GM21381 (cell line): ENCODE measurements at regions not wholly inside any gene's neighbourhood (a gene's known extent, or its start where the extent isn't known, plus 50 kb on each side); places are given as distances from the start of the nearest gene placed in this dataset.

Experiments
- ATAC-seq: cut with Tn5 transposase; IDR thresholded peaks from one replicate; pipeline ENCODE4 v1.9.1; 2021; ENCODE audit warnings: mild to moderate bottlenecking, moderate library complexity; ENCODE audit not compliant: unreplicated experiment

- no peak for ATAC-seq
Observed at GRCh38 chr2:59560769-59561168, 992.7 kb downstream of the BCL11A start.

GRCh38 chr2:59540864-59541263 is 1012.6 kb downstream of the BCL11A start:
- ATAC-seq = no peak

GRCh38 chr2:59538398-59538911 is 1015.0 kb downstream of the BCL11A start:
- no peak for ATAC-seq

- no peak for ATAC-seq
Observed at GRCh38 chr2:59532808-59533207, 1020.6 kb downstream of the BCL11A start.

DNA sequence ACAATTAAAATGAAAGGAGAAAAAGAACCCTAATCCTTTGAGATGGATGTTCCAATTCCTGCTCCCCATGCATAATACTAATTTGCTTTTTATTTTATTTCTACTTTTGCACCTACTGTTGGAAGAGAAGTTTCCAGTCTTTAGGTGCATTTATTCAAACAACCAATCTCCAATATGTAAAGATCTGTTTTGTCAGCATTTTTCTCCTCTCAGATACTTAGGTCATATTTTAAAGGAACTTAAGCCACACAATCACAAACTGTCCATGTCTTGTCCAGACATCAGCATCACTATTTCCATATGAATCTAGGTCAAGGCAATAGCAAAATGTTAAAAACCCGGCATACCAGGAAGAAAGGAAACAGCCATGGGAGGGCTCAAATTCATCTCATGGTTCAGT is 1023.2 kb downstream of the BCL11A start:
- no peak for ATAC-seq

- no peak for ATAC-seq
Observed at GRCh38 chr2:59529726-59530125, 1023.7 kb downstream of the BCL11A start.

- no peak for ATAC-seq
Observed at GRCh38 chr2:59528525-59528924, 1024.9 kb downstream of the BCL11A start.

DNA sequence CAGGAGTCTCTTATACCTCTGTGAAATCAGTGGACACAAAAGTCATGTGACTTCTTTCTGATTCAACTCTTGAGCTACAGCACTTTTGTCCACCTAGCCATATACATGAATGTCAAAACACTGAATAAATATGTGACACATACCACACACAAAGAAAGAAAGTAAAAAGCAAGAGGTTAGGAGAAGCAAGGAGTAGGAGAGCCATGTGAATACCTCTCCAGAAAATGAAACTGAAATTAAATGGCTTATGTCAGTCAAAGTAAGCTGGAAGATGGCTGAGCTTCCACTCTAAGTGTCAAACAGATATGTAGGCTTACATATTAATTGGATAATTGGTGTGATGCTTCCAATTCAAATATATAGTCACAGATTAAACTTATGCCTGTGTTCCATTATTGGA is 1050.5 kb downstream of the BCL11A start:
- ATAC-seq = no peak

- ATAC-seq = no peak
Observed at GRCh38 chr2:59490994-59491393, 1062.5 kb downstream of the BCL11A start.

- ATAC-seq = no peak
Observed at GRCh38 chr2:59490192-59490591, 1063.3 kb downstream of the BCL11A start.

DNA sequence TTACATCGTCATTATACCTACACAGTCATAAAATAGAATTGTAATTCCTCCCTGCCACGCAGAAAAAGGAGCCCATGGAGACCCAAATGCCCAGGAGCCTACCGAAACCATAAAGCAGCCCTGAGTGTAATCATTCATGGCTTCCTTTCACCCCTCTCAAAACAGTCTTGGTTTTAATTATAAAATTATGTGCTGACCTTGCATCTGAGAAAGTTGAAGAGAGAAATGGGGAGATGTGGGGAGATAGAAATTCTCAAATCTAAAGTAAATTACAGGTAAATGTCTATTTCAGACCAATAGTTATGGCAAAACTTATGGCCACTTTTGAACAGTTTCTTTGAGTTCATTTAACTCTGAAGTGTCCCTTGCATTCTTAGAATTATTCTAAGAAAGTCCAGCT is 1068.8 kb downstream of the BCL11A start:
- no peak for ATAC-seq

DNA sequence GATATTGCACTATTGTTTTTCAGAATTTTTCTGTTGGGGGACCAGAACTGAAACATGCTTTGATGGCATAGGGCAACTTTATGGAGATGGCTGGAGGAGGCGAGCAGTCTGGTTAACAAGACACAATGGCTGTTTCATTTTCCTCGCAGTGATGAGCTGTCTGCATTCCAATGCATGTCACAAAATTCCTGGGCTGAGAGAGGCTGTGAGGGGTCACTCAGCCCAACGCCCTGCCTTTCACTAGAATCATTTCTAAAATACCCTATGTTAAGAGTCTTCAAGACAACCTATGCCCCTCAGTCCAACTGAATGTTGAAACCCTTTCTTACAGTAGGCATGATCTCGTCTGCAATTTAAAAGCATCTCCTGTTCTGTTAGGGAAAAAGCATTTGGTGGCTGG is 1090.0 kb downstream of the BCL11A start:
- no peak for ATAC-seq

- ATAC-seq = no peak
Observed at GRCh38 chr2:59462422-59463197, 1090.8 kb downstream of the BCL11A start.

DNA sequence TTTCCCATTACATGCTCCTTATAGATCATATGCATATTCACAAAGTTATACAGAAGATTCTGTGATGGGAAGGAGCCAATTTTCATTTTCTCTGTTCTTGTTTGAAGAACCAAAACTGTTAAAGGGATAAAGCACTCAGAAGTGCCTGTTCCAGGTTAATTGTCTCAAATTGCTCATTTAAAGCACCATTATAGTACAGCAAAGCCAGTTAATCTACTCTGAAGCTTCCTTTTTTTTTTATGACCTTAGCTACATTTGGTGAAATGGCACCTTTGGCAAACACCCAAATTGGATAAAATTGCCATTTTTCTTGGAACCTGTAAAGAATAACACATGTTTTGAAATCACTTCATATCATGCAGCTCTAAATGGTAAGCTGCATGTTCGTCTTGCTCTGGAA is 1092.3 kb downstream of the BCL11A start:
- ATAC-seq = no peak

GRCh38 chr2:59458800-59459199 is 1094.7 kb downstream of the BCL11A start:
- ATAC-seq = no peak

DNA sequence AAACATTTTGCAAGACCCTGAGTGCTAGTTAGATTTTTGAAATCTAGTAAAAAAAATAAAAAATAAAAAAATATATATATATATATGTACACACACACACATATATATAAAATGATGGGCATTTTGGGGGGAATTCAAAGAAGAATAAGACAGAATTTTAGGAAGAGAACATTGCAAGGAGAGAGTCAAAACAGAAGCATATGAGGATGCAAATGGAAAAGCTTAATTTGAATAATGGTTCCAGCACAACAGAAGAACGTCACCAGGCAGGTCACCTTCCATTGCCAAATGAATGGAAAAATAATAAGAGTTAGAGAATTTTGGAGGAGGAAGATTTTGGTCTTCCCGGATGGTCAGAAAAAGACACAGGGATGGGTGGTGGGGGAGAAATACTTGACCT is 1097.2 kb downstream of the BCL11A start:
- no peak for ATAC-seq

DNA sequence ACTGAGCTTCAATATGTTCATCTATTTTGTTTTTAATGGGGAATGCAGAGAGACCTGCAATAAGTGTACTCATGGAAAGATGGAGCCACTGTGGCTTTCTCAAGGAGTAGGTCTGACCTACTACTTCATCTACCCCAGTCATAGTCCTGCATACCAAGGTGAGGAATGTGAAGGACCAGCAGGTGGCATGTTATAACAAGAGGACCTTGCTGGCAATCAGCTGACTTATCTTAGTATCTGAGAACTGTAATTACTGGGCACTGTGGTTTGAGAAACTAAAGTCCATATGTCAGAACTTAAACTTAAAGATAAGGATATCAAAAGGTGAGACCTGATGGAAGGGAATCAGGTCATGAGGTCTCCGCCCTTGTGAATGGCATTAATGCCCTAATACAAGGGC is 1104.2 kb downstream of the BCL11A start:
- no peak for ATAC-seq

DNA sequence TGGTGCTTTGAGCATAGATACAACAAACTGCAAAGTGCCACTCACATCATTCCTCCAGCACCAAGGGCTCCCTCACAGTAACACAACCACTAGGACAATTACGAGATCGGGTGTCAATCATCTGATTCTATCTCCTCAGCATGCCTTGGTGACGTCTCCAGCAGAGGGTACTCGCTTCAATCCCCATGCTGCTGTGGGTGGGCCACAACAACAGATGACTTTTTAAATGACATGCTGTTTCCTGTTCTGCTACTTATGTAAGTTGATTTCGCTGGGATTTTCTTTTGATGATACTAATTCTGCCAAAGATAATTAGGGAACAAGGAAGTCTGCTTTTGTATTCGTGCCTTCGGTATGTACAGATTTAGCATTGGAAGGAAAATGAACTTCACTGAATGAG is 1113.0 kb downstream of the BCL11A start:
- ATAC-seq = no peak

DNA sequence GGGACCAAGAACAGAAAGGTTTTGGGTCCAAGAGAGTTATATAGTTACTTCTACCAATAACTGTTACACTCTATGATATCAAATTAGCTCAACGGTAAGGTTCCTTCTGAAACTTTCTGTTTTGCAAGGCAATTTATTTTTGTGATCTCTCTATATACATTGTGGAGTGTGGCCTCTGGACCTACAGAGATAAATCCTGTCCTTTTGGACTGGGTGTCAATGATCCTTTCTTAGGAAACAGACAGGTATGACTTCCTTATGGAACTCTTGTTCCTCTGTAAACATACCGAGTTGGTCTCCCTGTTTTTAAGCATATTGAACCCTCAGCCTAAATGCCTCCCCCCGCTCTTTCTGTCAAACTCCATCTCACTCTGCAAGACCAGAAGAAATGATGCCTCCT is 1117.8 kb downstream of the BCL11A start:
- no peak for ATAC-seq

DNA sequence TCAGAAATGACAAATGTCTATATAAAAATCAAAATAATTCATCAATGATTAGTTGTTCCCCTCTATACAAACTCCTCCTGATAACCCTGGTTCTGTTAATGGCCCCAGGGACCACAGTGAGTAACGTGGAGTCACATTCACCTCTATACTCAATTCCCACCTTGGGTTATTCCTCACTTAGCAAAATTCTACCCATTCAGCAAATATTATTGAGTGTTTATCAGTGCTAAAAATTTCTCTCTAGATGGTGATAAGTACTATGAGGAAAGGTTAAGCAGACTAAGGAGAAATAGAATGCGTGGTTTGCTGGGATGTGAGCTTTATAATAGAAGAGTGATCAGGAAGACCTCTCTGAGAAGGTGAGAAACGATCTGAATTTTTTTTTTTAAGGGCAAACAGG is 1124.5 kb downstream of the BCL11A start:
- no peak for ATAC-seq

DNA sequence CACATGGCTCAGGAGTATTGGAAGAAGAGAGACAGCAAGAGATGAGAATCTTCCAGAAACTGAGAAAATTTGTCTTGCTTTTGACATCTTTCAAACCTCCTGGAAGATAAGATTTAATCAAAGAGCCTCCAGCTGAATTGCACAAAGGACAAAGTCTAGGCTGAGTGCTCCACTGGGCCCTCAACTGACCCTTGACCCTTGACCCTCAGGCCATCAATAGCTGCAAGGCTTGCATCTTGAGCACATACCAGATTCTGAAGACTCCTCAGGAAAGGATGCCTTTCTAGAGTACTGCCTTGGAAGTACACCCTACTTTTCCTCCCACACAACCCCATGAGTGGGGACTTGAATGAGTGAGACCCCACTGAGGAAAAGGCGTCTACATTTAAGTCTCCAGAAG is 1125.5 kb downstream of the BCL11A start:
- ATAC-seq = no peak

- no peak for ATAC-seq
Observed at GRCh38 chr2:59425247-59425646, 1128.2 kb downstream of the BCL11A start.
